Bone marrow (tissue), 2 donors: ENCODE measurements at regions not wholly inside any gene's neighbourhood (a gene's known extent, or its start where the extent isn't known, plus 50 kb on each side); places are given as distances from the start of the nearest gene placed in this dataset.
"Not testable (repeated sequence)": the region's sequence is repeated elsewhere in the genome, so short reads cannot be mapped to it uniquely, and the experiment has no call there.

Experiments used
- DNase-seq, 2 donors: peaks; one replicate each; lab custom pipeline; 2025; lab: John Stamatoyannopoulos, UW

DNA sequence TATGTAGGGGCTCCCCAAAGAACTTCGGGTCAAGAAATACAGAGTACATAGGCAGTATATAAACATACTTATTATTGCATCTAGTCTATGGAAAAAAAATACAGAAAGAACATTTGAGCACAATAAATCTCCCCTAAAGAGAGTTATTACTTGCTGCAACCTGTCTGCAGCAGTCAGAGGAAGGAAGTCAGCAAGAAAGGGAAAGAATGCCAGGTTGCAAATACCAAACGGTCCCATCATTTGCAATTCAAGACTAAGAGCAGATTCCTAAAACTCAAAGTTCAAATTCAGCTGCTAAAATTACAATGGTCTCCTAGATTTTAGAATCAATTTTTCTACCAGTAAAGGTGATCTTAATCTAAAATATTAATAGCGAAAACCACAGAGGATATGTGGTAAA is 236.2 kb upstream of the NUDT6 start:
- DNase-seq, result no peak

DNA sequence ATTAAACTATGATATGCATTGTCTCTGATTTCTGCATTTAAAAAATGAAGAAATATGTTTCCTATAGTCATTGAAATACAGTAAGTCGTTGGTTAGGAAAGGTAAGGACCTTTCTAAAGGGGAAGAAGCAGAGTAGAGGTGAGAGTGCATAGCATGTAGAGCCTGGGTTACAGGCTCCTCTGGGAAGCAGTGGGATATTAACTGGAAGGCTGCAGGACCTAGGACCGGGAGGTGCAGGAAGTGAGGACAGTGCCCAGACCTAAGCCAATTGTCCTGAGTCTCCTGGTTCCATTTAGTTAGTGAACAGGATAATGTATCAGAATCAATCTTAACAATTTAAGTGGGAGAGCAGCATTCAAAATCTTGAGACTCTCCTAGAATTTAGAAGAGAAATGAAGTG is 237.1 kb upstream of the NUDT6 start:
- DNase-seq, result no peak

DNA sequence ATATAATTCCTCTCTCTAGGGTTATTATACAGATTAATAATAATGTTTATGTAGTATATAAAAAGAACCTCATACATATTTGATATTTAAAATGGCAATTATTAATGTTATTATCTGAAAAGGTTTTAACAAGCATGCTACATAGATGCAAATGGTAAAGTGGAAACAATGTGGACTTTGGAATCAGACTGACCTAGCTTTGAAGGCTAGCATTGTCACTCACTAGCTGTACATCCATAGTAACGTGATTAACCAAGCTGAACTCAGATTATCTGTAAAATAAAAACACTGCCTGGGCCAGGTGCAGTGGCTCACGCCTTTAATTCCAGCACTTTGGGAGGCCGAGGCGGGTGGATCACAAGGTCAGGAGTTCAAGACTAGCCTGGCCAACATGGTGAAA is 233.7 kb upstream of the SPRY1 start:
- no peak for DNase-seq

DNA sequence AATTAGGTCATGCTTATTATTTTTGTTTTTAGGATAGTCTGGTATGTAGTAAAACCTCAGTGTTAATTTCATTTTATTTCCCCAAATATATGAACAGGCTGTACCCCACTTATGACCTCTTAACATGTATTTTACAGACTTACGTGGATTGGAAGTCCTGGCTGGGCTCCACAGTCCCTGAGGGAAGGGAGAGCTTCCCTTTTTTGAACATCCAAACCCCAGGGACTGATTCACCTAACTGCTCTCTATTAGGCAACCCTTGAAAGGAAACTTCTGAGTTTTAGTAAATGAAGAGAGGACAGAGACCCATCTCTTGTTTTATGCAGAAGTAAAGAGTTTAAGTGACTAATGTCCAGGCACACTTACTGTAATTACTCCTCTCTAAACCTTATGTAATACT is 233.1 kb upstream of the SPRY1 start:
- no peak for DNase-seq

DNA sequence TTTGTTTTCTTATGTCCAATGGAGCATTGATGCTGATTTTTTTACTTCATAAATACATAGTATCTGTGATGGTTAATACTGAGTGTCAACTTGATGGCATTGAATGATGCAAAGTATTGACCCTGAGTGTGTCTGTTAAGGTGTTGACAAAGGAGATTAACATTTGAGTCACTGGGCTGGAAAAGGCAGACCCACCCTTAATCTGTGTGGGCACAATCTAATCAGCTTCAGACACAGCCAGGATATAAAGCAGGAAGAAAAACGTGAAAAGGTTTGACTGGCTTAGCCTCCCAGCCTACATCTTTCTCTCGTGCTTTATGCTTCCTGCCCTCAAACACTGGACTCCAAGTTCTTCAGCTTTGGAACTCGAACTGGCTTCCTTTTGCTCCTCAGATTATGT is 230.6 kb upstream of the SPRY1 start:
- DNase-seq, result no peak

DNA sequence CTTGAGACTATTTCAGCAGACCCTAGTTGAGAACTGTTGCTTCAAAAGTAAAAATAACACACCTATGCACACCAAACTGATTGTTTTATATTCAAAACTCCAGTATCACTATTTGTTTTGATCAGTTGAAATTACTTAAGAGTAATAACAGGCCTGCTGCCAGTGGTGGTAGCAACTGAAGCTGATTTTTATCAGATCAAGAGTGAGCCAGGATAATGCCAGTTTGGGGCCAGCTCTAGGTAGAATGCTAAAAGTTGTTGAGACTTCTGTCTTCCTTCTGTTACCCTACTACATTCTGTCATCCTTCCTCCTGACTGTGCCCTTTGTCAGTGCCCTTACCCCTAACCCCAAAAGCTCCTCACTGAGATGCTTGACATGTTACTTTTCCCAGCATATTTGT is 228.7 kb upstream of the SPRY1 start:
- DNase-seq, result no peak

DNA sequence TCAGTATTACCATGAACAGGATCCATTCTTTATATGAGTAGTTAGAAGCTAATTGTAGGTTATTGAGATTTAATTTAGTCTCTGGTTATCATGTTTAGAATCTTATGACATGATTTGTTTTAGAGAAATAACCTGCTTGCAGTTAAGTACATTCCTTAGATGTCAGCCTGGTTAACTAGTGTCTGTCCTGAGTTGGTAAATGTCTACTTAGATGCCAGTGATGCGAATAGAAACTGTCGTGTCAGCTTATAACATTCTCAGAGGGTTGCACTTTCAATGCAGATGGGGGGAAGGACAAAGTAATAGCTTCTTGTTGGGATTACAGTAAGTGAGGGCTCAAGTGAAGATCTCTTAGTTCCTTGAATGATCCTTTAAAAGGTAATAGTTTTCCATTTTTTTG is 227.8 kb upstream of the SPRY1 start:
- no peak for DNase-seq

DNA sequence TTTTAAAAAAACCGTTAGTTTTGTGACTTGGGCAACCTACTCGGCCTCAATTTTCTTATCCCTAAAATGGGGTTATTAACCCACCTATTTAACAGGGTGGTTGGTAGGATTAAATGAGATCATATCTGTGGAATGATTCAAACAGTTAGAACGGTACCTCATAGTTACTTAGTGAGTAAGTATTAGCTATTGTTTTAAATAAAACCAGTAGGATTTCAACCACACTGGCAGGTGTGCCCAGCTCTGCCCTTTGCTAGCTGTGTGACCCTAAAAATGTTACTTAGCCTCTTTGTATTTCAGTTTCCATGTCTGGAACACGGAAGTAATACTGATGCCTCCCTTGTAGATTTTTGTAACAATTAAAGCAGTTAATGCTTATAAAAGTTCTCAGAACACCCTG is 225.8 kb upstream of the SPRY1 start:
- DNase-seq, result no peak

DNA sequence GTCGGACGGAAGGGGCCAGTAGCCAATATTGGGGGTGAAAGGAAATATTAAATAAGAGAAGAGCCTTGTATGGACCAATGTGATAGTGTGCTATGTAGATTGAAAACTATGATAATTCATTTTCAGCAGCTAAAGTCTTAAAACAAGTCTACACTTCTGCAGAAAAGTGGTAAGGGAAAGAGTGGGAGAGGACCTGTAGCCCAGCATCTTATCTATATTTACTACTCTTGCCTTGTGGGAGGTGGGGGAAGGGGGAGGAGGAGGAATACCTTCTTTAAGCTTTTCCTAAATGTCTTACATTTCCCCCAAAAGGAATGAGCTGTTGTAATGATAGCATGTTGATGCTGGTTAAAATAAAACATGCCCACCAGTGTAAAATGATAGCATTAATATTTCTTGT is 220.0 kb upstream of the SPRY1 start:
- DNase-seq, result no peak

DNA sequence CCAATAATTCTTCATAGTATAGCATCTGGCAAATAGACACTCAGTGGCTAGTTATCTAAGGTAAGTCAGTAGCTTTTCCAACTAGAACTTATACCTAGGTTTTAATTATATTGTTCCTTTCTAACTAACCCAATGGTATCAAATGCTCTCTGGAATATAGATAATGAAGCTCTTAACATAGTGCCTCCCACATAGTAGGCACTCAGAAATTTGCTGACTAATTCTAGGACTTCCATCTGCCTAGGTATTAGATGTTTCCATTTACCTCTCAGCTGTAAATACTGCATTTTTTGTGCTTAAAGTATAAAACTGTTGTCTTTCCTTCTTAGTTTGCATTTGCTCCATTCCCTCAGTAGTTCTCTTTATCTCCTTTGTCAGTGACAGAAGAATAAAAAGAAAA is 214.3 kb upstream of the SPRY1 start:
- no peak for DNase-seq

DNA sequence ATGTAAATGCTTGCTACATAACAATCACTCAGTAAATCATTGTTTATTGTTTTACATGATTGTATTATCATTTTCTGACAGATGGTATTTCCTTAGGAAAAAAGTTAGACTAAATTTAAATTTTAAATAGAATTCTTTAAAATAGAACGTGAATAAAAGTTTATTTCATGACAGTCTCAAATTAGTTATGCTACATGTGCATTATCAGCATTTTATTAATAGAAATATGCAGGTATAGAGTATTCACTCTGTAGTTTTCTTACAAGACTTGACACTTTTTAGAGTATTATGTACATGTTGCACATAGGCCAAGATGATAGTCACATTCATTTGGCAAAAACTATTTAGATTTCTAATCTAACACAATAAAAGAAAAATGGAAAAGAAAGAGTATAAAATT is 213.3 kb upstream of the SPRY1 start:
- DNase-seq, result no peak

DNA sequence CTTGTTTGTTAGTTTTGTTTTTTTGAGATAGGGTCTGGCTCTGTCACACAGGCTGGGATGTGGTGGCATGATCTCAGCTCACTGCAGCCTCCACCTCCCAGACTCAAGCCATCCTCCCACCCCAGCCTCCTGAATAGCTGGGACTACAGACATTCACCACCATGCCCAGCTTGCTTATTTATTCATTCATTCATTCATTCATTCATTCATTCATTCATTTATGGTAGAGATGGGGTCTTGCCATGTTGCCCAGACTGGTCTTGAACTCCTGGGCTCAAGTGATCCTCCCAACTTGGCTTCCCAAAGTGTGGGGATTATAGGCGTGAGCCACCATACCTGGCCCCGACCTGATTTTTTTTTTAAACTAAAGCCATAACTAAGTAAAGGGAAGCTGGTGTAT is 212.8 kb upstream of the SPRY1 start:
- DNase-seq, result not testable (repeated sequence)

DNA sequence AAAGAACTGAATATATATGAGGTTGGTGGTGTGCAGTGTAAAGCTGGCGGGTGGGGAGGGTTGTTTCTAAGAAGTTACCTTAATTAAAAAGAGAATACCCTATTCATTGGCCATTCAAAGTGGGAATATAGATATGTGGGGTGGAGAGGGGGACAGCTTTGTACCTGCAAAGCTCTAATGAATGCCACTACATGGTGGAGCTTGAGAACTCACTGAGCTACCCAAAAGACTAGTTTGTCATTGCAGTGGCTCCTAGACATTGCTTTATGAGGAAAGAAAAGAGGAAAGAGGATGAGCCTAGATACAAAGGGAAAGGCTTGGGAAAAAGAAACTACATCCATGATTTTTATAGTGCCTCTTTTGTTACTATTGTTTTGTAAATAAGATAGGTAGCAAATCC is 209.9 kb upstream of the SPRY1 start:
- DNase-seq, result no peak

DNA sequence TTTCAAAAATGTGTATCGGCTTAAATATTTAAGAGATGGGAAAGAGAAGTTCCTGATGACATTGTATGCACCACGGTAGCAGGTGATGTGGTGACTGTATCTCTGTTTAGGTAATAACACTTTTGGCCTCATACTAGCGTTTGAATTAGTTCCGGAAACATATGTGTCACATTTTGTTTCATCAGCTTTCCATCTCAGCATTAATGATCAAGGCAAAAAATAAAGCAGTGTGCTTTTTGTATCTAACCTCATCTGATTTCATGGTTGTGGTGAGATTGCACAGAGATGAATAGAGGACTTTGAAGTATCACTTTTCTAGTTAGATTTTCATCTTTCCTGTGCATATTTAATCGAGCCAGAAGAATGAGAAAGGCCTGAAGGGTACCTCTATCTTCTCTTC is 206.4 kb upstream of the SPRY1 start:
- no peak for DNase-seq

DNA sequence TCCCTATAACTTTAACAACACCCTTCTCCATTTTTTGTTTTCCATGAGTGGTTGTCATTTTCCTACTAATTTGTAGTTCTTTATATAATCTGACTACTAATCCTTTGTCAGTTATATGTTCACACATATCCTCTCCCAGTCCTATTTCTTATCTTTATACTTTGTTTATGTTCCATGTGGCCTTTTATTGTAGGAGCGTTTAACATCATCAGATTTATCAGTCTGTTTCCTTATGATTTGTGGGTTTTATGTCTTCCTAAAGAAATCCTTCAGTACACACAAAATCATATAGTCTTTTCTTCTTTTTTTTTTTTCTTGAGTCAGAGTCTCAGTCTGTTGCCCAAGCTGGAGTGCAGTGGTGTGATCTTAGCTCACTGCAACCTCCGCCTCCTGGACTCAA is 204.9 kb upstream of the SPRY1 start:
- no peak for DNase-seq

DNA sequence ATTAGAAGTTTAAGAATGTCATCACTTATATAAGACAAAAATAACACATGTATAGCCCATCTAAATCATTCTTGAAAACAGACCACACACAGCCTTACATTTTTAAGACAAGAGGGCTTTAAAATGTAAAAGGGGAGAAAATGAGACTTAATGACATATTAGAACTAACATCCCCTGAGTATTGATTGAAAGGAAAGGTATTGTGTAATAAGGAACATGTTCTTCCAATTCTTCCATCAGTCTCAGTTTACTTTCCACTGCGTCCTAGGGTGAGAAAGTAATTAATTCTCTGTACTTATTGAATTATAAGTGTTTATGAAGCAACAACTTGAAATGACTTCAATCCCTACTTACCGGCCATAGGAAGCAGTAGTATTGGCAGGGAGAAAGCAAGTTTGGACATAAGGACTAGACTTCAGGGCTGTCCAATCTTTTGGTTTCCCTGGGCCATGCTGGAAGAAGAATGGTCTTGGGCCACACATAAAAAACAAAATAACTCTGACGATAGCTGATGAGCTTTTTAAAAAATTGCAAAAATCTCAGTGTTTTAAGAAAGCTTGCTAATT is 202.7 kb upstream of the SPRY1 start:
- no peak for DNase-seq

DNA sequence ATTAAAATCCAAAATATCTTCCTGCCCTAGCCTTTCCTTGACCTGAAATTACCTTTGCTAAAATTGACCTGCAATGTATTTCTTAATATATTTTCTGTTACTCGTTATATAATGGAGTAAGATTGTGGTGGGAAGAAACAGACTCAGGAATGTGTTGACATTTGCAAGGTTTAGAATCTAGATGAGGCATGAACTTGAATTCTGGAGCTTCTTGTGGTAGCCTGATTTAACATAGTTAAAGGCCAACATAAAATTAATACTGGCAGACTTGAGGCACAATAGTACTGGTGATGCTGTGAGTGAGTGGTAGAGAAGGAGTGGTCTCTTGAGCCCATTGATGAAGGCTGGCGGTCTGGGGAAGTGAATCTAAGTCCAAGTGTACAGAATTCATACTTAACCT is 197.9 kb upstream of the SPRY1 start:
- DNase-seq, result no peak

DNA sequence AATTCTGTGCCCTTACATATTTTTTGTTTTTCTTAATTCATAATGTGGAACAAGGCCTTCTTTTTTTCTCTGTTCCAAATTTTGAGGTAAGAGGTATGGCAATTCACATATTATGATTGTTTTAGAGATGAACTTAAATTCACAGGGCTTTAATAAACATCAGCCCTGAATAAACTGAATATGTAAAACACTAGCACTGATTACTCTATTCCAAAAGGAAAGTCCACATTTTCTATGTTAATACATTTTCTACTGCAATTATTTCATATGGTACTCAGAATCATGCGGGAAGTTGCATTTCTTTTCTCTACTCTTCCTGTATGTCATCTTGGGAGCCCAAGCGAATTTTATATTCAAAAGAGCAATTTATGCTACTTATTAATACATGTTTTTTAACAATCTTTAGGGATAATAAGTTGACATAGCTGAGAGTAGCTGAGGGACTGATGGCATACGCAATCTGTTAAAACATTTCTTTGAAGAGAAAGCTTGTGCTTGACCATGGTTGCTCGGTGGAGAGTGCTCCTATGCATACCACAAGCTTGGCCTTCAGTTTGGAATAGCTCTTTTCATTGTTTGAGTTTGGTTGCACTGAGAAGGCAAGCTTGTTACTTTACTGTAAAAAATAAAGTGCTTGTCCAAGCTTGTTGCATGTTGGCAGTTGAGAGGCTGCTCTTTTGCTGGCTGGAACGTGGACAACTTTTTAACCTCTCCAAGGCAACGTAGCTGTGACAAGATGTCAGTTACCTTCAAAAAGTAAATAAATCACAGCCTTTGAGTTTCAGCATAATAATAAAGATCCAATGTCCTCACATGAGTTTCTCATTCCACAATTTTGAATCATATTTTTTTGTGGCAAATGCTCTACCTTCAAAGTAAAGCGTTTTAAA is 196.3 kb upstream of the SPRY1 start:
- no peak for DNase-seq

DNA sequence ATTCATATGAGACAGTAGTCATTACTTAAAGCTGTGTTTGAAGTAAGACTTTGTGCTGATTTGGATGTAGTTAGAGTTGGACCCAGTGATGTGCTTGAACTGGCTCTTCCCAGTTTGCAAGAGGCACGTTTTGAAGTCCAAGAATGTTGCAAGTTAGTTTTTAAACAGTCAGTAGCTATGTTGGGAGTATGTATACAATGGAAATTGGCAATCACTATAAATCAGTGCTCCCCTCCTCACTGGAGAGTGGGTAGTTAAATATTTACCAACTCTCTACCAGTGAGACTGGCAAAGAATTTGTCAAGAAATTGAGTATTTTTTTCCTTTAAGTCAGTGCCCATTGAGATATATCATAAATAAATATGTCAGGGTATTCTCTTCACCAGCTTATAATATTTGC is 191.9 kb upstream of the SPRY1 start:
- DNase-seq, result no peak

DNA sequence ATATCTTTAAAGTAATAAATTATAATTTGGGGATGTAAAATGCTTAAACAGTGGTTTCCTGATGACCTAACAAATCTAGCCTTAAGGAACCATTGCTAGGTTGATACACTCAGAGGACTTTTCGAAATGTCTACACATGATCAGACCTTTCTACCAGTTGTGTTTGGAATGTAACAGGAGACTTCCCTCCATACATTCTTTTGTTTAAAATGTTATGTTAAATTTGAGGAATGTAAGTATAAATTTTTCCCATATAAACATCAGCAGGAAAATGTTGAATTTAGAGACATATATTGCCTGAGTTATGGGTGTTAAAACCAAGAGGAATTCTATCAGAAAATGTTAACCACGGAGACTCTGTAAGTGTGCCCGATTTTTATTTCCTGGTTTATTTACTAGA is 190.6 kb upstream of the SPRY1 start:
- DNase-seq, result no peak

DNA sequence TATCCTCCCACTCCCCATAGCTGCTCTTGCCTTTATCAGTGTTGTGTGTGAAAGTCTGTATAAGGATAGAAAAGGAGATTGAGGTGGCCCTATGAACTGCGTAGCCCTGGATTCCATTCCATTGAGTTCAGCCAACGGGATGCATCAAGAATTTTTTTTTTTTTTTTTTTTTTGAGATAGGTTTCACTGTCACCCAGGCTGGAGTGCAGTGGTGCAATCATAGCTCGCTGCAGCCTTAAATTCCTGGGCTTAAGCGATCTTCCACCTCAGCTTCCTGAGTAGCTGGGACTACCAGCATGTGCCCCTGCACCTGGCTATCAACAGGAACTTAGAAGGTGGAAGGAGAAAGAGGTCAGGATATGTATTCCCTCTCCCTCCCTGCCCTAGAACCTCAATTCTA is 187.2 kb upstream of the SPRY1 start:
- no peak for DNase-seq

DNA sequence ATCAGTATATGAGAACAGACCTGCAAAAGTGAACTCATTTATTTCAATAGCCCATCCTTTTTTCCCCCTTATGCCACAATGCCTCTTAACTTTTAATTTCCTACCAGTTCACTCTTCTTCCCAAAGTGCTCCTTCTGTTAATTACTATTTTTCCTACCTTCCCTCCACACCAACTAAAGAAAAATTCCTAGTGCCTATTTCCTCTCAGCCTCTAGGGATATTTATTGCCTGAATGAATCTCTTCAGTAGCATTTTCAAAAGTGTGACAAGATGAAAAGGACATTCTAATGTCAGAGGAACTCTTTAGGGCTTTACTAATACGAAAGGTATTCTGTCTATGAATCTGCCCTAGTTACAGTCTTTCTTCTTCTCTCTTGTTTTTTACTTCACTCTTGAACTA is 181.1 kb upstream of the SPRY1 start:
- DNase-seq, result no peak

DNA sequence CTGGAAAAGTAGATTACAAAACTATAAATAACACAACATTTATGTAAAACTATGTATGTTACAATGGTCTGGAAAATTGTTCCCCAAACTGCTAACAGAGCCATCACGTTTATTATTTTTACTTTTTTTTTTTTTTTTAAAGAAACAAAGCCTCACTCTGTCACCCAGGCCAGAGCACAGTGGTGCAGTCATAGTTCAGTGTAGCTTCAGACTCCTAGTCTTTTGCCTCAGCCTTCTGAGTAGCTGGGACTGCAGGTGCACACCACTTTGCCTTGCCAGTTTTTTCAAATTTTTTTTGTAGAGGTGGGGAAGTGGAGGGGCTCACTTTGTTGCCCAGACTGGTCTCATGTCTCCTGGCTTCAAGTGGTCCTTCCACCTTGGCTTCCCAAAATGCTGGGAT is 180.1 kb upstream of the SPRY1 start:
- no peak for DNase-seq

DNA sequence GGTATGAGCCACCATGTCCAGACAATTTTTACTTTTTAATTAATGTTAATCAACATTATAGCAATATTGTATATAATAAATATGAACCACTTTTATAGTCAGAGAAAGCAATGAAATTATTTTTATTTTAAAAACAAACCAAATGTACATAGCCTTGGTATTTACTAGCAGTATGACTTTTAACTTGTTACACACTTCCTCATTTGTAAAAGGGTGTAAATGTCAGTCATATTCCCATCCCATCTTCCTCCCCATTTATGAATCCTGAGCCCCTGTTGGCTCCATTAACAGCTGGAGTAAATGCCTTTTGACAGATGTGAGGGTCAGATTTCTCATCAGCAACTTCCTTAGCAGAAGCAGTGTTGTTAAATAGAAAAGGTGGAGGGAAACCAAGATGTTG is 179.6 kb upstream of the SPRY1 start:
- no peak for DNase-seq
